ENCODE measurements at regions not wholly inside any gene's neighbourhood (a gene's known extent, or its start where the extent isn't known, plus 50 kb on each side); places are given as distances from the start of the nearest gene placed in this dataset.

DNA sequence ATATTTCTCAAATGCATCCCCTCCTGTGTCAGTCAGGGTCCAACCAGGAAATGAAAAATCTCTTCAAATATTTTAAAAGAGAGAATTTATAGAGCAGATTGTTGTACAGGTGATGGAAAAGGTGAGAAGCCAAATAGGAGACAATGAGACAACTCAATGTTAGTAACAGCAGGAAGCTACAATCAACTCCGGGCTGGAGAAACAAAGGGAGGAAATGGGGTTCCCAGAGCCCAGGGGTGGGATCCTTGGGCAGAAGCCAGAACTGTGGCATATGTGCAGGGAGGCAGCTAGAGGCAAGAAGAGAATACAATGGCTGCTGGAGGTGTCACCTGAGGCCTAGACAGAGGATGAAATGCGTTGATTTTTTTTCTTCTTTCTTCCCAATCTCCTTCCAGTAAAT lies 361.8 kb upstream of the ACTBL2 start:
- H3K27me3 ChIP-seq (replicated peaks in 1 of 7) = no peaks in the 10 kb centered on the region
- DNase-seq = no peak
- intact Hi-C loops (cut with DNase I; ENCODE audit: low total_unique reads) = no loop called here

DNA sequence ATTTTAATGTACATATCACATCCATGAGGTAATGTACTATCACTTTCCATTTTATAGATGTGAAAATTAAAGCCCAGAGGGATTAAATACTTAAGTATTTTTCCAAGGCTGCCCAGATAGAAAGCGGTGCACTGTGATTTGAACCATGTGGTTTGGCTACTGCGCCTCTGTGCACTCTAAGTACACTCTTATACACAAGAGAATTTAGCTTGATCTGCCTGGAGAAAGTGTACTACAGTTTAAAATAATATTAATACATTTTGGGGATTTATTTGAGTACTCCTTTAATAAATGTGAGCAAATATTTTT lies 360.4 kb upstream of the ACTBL2 start:
- no peaks in the 10 kb centered on the region for H3K9me3 ChIP-seq
- no peak for TF ChIP-seq POLR2AphosphoS5 (IDR thresholded peaks at IDR 0.05)
- no peak for TF ChIP-seq CTCF (IDR thresholded peaks at IDR 0.05 in 8 of 11, conservative IDR thresholded peaks at IDR 0.05 in 3 of 11)
- TF ChIP-seq POLR2A (IDR thresholded peaks at IDR 0.05) = no peak
- no peak overlapping the region for H3K27ac ChIP-seq
- intact Hi-C loops (cut with DNase I; ENCODE audit: low total_unique reads) = no loop called here
- WGBS, 5 donors = 89 to 94% (median 92%) methylated on average over 2 of the region's 2 CpGs
- no peaks in the 10 kb centered on the region for H3K27me3 ChIP-seq (replicated peaks in 1 of 7)
- no peaks in the 10 kb centered on the region for H3K36me3 ChIP-seq
- H3K4me3 ChIP-seq = no peak overlapping the region
- peaks cover 0 to 11% (median 6%) of the 10 kb centered on the region in 6 donors for H3K4me1 ChIP-seq
- no peak for DNase-seq

More for the DNA sequence above, 361.8 kb upstream of the ACTBL2 start:
- Histone ChIP-seq H3K4me3 (no peak overlapping the region), H3K27ac (no peak overlapping the region), H3K4me1 (peaks cover 0 to 11% (median 6%) of the 10 kb centered on the region in 6 donors), H3K9me3 (no peaks in the 10 kb centered on the region), H3K36me3 (no peaks in the 10 kb centered on the region)
- 74 to 90% (median 81%) methylated on average over 2 of the region's 2 CpGs for WGBS, 5 donors
- no peak for TF ChIP-seq POLR2AphosphoS5 (IDR thresholded peaks at IDR 0.05)
- TF ChIP-seq CTCF (IDR thresholded peaks at IDR 0.05 in 8 of 11, conservative IDR thresholded peaks at IDR 0.05 in 3 of 11) = no peak
- no peak for TF ChIP-seq POLR2A (IDR thresholded peaks at IDR 0.05)

DNA sequence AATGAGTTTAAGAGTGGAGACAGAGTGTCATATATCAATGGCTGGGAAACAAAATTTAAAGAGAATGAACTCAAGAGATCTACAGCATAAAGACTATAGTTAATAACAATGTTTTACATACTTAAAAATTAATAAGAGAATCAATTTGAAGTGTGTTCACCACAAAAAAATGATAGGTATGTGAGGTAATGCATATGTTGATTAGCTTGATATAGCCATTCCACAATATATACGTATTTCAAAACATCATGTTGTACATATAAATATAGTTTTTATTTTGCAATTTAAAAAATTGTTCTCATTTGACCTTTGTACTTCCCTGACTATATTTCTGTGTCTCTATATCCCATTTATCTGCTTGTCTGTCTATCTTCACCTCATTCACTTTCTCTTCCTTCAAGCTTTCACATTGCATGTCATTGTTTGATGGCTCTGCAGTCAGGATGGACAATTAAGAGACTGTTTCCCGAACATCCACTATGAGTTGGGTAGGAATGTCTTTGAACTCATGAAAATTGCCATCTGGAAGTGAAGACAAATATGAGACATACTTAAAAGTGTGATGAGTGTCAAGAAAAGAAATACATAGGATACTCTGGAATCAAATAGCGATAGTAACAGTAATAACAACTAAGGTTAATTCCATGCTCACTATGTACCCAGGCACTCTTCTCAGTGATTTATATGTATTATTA lies 359.9 kb upstream of the ACTBL2 start:
- no peak for TF ChIP-seq POLR2AphosphoS5 (IDR thresholded peaks at IDR 0.05)
- TF ChIP-seq CTCF (IDR thresholded peaks at IDR 0.05 in 8 of 11, conservative IDR thresholded peaks at IDR 0.05 in 3 of 11) = no peak
- TF ChIP-seq POLR2A (IDR thresholded peaks at IDR 0.05) = no peak
- H3K4me3 ChIP-seq = no peak overlapping the region
- H3K4me1 ChIP-seq = peaks cover 0 to 11% (median 6%) of the 10 kb centered on the region in 6 donors
- no peaks in the 10 kb centered on the region for H3K9me3 ChIP-seq
- 81 to 86% (median 84%) methylated on average over 3 of the region's 3 CpGs for whole genome bisulfite sequencing, 5 donors
- no peak for DNase-seq
- no peak overlapping the region for H3K27ac ChIP-seq
- intact Hi-C loops (cut with DNase I; ENCODE audit: low total_unique reads) = no loop called here
- no peaks in the 10 kb centered on the region for H3K27me3 ChIP-seq (replicated peaks in 1 of 7)
- H3K36me3 ChIP-seq = no peaks in the 10 kb centered on the region

DNA sequence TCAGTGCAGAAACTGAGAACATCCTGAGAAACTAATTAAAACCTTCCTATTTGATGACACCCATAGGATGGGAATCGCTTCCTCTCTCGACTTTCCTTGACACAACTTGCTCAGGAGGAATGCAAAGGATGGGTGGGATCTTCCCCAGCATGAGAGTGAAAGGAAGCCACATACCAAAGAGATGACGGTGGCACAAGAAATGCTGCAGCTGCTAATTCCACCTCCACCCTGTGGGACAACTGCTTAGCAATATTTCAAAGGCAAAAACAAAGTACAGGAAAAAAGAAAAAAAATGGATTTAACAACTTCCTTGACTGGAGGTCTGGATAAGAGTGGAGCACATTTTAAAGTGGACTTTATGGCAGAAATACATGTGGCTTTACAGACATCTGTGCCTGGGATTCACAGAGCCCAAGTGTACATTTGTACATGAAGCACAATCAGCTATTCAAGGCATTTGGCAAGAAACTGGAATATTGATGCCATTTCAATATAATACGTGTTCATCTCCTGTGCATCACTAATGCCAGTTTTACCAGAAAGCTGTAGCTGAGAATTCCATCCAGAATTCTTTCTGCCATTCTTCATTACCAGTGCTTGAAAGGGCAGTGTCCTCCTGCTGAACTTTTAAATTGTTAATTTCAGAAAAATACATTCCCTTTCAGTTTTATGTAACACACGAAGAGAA lies 359.2 kb upstream of the ACTBL2 start:
- Histone ChIP-seq H3K36me3 (no peaks in the 10 kb centered on the region), H3K9me3 (no peaks in the 10 kb centered on the region), H3K27me3 (replicated peaks in 1 of 7) (no peaks in the 10 kb centered on the region), H3K4me1 (peaks cover 0 to 11% (median 6%) of the 10 kb centered on the region in 6 donors), H3K27ac (peak overlapping the region in 1 of 8 donors; percentile 15), H3K4me3 (no peak overlapping the region)
- no peak for DNase-seq
- WGBS, 5 donors = 37 to 58% (median 45%) methylated on average over 5 of the region's 5 CpGs
- intact Hi-C loops (cut with DNase I; ENCODE audit: low total_unique reads) = no loop called here
- TF ChIP-seq POLR2A (IDR thresholded peaks at IDR 0.05) (no peak), CTCF (IDR thresholded peaks at IDR 0.05 in 8 of 11, conservative IDR thresholded peaks at IDR 0.05 in 3 of 11) (no peak), POLR2AphosphoS5 (IDR thresholded peaks at IDR 0.05) (no peak)

Measured in spleen (tissue), 11 donors.